Right lobe of liver (tissue), 4 donors: ENCODE measurements at regions not wholly inside any gene's neighbourhood (a gene's known extent, or its start where the extent isn't known, plus 50 kb on each side); places are given as distances from the start of the nearest gene placed in this dataset.

Source experiments
- POLR2A ChIP-seq: fragments of 450-650 bp; IDR thresholded peaks from one replicate; pipeline ENCODE4 v1.6.1; 2017; ENCODE audit warnings: antibody characterized with exemption, mild to moderate bottlenecking
- TF ChIP-seq, protein P1 (sequence below), 4 donors: fragments of 200-600 bp in 3 of 4; fragments of 450-650 bp in 1 of 4; IDR thresholded peaks; one replicate each; pipeline versions ENCODE4 v1.5.1 to v1.8.0; 2016 to 2022; ENCODE audit warnings: antibody characterized with exemption in 4 of 4, mild to moderate bottlenecking in 2 of 4
- donor health status: DM: no; HTN: no; CAD: no.
- donor health status: DM: no; HTN: no; CAD: no.
- donor health status: DM: no; HTN: yes; CAD: no.

DNA sequence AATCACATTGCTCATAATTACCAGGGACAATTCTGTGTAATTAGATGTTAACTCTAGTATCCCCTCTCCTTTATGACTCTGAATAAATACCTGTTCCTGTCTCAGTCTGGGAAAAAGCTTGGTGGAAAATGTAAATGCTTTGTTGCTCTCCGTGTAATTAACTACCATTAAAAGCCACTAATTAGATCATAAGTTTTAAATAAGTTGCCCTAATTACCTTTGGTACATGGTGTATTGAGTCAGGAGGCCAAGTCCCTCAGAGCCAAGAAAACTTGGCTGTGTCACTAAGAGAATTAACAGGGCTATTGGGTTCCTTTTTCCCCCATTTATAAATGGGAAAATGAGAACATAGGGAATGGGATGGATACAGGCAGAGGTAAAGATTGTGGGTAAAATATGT lies 617.6 kb downstream of the TLR4 start:
- TF ChIP-seq, protein P1, sequence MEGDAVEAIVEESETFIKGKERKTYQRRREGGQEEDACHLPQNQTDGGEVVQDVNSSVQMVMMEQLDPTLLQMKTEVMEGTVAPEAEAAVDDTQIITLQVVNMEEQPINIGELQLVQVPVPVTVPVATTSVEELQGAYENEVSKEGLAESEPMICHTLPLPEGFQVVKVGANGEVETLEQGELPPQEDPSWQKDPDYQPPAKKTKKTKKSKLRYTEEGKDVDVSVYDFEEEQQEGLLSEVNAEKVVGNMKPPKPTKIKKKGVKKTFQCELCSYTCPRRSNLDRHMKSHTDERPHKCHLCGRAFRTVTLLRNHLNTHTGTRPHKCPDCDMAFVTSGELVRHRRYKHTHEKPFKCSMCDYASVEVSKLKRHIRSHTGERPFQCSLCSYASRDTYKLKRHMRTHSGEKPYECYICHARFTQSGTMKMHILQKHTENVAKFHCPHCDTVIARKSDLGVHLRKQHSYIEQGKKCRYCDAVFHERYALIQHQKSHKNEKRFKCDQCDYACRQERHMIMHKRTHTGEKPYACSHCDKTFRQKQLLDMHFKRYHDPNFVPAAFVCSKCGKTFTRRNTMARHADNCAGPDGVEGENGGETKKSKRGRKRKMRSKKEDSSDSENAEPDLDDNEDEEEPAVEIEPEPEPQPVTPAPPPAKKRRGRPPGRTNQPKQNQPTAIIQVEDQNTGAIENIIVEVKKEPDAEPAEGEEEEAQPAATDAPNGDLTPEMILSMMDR (IDR thresholded peaks at IDR 0.05): no peak
- TF ChIP-seq POLR2A: no peak
